NCI-H146 treated with DMSO at 0.1 percent for 48 hours (cell line): ENCODE measurements at regions not wholly inside any gene's neighbourhood (a gene's known extent, or its start where the extent isn't known, plus 50 kb on each side); places are given as distances from the start of the nearest gene placed in this dataset.
A peak's percentile ranks its signal among the peaks of the same experiment; 100 is the strongest.

Experiments
- DNase-seq: peaks from one replicate; lab custom pipeline; 2025; ENCODE audit not compliant: unreplicated experiment; lab: John Stamatoyannopoulos, UW

GRCh38 chr18:60656553-60656952, 284.0 kb upstream of the MC4R start:
- no peak for DNase-seq

- DNase-seq, result no peak
Observed at GRCh38 chr18:60662491-60662890, 289.9 kb upstream of the MC4R start.

- no peak for DNase-seq
Observed at GRCh38 chr18:60663060-60663989, 290.8 kb upstream of the MC4R start.

GRCh38 chr18:60664736-60665135, 292.2 kb upstream of the MC4R start:
- no peak for DNase-seq

- DNase-seq, result no peak
Observed at GRCh38 chr18:60667016-60667415, 294.4 kb upstream of the MC4R start.

GRCh38 chr18:60668583-60668982, 296.0 kb upstream of the MC4R start:
- no peak for DNase-seq

- DNase-seq, result no peak
Observed at GRCh38 chr18:60669938-60670337, 297.4 kb upstream of the MC4R start.

GRCh38 chr18:60671021-60671420, 298.4 kb upstream of the MC4R start:
- no peak for DNase-seq

- no peak for DNase-seq
Observed at GRCh38 chr18:60675126-60675525, 302.6 kb upstream of the MC4R start.

GRCh38 chr18:60675801-60676200, 303.2 kb upstream of the MC4R start:
- DNase-seq, result no peak

GRCh38 chr18:60676815-60677214, 304.2 kb upstream of the MC4R start:
- no peak for DNase-seq

GRCh38 chr18:60684843-60685513, 312.4 kb upstream of the MC4R start:
- DNase-seq, result peak; percentile 84

- DNase-seq, result no peak
Observed at GRCh38 chr18:60686142-60686541, 313.6 kb upstream of the MC4R start.

- DNase-seq, result no peak
Observed at GRCh38 chr18:60691061-60691460, 318.5 kb upstream of the MC4R start.

- DNase-seq, result no peak
Observed at GRCh38 chr18:60693426-60693825, 320.9 kb upstream of the MC4R start.

GRCh38 chr18:60698901-60699300, 326.3 kb upstream of the MC4R start:
- DNase-seq, result peak; percentile 89

GRCh38 chr18:60722742-60723141, 350.2 kb upstream of the MC4R start:
- no peak for DNase-seq

GRCh38 chr18:60732143-60732542, 359.6 kb upstream of the MC4R start:
- DNase-seq, result no peak

- no peak for DNase-seq
Observed at GRCh38 chr18:60739212-60739611, 366.6 kb upstream of the MC4R start.

GRCh38 chr18:60740313-60740712, 367.7 kb upstream of the MC4R start:
- DNase-seq, result no peak

- no peak for DNase-seq
Observed at GRCh38 chr18:60746491-60746890, 373.9 kb upstream of the MC4R start.

- no peak for DNase-seq
Observed at GRCh38 chr18:60746919-60747318, 374.3 kb upstream of the MC4R start.
